GM12872 (cell line): ENCODE measurements at regions not wholly inside any gene's neighbourhood (a gene's known extent, or its start where the extent isn't known, plus 50 kb on each side); places are given as distances from the start of the nearest gene placed in this dataset.

Source experiments
- CTCF ChIP-seq: IDR thresholded peaks from 3 replicates; pipeline ENCODE4 v1.5.1; 2011; ENCODE audit warnings: low read depth, mild to moderate bottlenecking, low read length, moderate library complexity; ENCODE audit not compliant: insufficient read depth

GRCh38 chr2:7552825-7553570 lies 635.8 kb downstream of the RNF144A start:
- TF ChIP-seq CTCF = no peak

GRCh38 chr2:7555260-7555659 lies 638.0 kb downstream of the RNF144A start:
- TF ChIP-seq CTCF = no peak

GRCh38 chr2:7557376-7557775 lies 640.2 kb downstream of the RNF144A start:
- TF ChIP-seq CTCF = no peak

- no peak for TF ChIP-seq CTCF
Measured at GRCh38 chr2:7559791-7560190, 642.6 kb downstream of the RNF144A start.

- TF ChIP-seq CTCF = no peak
Measured at GRCh38 chr2:7566382-7566881, 649.2 kb downstream of the RNF144A start.

GRCh38 chr2:7567646-7568045 lies 650.4 kb downstream of the RNF144A start:
- no peak for TF ChIP-seq CTCF

GRCh38 chr2:7570247-7570646 lies 653.0 kb downstream of the RNF144A start:
- TF ChIP-seq CTCF = no peak
